NCI-H2171 treated with DMSO at 0.1 percent for 48 hours (cell line): ENCODE measurements at regions not wholly inside any gene's neighbourhood (a gene's known extent, or its start where the extent isn't known, plus 50 kb on each side); places are given as distances from the start of the nearest gene placed in this dataset.

Experiments used
- DNase-seq: peaks from one replicate; lab custom pipeline; 2025; lab: John Stamatoyannopoulos, UW

GRCh38 chr12:84603484-84604248, 308.9 kb downstream of the SLC6A15 start:
- DNase-seq, result no peak

- DNase-seq, result no peak
These were observed 311.1 kb downstream of the SLC6A15 start for GRCh38 chr12:84601483-84601882.

- DNase-seq, result no peak
These were observed 313.1 kb downstream of the SLC6A15 start for GRCh38 chr12:84599539-84599938.

GRCh38 chr12:84596266-84596665, 316.3 kb downstream of the SLC6A15 start:
- DNase-seq, result no peak

GRCh38 chr12:84594157-84594556, 318.4 kb downstream of the SLC6A15 start:
- DNase-seq, result no peak

- no peak for DNase-seq
These were observed 326.7 kb downstream of the SLC6A15 start for GRCh38 chr12:84585776-84586395.

- no peak for DNase-seq
These were observed 340.4 kb downstream of the SLC6A15 start for GRCh38 chr12:84572196-84572595.

- no peak for DNase-seq
These were observed 350.3 kb downstream of the SLC6A15 start for GRCh38 chr12:84562331-84562730.

GRCh38 chr12:84561351-84561750, 351.2 kb downstream of the SLC6A15 start:
- DNase-seq, result no peak

- no peak for DNase-seq
These were observed 358.3 kb downstream of the SLC6A15 start for GRCh38 chr12:84554199-84554723.

- DNase-seq, result no peak
These were observed 359.1 kb downstream of the SLC6A15 start for GRCh38 chr12:84553331-84554117.

GRCh38 chr12:84551373-84551772, 361.2 kb downstream of the SLC6A15 start:
- DNase-seq, result no peak

GRCh38 chr12:84550518-84550917, 362.1 kb downstream of the SLC6A15 start:
- DNase-seq, result no peak

- DNase-seq, result no peak
These were observed 370.3 kb downstream of the SLC6A15 start for GRCh38 chr12:84542289-84542688.

GRCh38 chr12:84537666-84538065, 374.9 kb downstream of the SLC6A15 start:
- DNase-seq, result no peak

- no peak for DNase-seq
These were observed 399.8 kb downstream of the SLC6A15 start for GRCh38 chr12:84512751-84513150.

GRCh38 chr12:84508851-84509260, 403.7 kb downstream of the SLC6A15 start:
- DNase-seq, result no peak

- DNase-seq, result peak; percentile 77
These were observed 404.4 kb downstream of the SLC6A15 start for GRCh38 chr12:84507956-84508850.

- DNase-seq, result no peak
These were observed 406.3 kb downstream of the SLC6A15 start for GRCh38 chr12:84506282-84506681.

- DNase-seq, result peak; percentile 65
These were observed 409.5 kb downstream of the SLC6A15 start for GRCh38 chr12:84502907-84503787.
